Neural progenitor cell (in vitro differentiated cells): ENCODE measurements at regions not wholly inside any gene's neighbourhood (a gene's known extent, or its start where the extent isn't known, plus 50 kb on each side); places are given as distances from the start of the nearest gene placed in this dataset.

Experiments
- EZH2 ChIP-seq: fragments of 200-600 bp; sonication (generic); IDR thresholded peaks from 2 replicates; pipeline ENCODE4 v1.6.1; 2017; ENCODE audit warnings: antibody characterized with exemption, mild to moderate bottlenecking, moderate library complexity
- TF ChIP-seq, protein P1 (sequence below): fragments of 200-600 bp; sonication (generic); IDR thresholded peaks from 2 replicates; pipeline ENCODE4 v1.5.1; 2017; ENCODE audit warnings: antibody characterized with exemption, mild to moderate bottlenecking

DNA sequence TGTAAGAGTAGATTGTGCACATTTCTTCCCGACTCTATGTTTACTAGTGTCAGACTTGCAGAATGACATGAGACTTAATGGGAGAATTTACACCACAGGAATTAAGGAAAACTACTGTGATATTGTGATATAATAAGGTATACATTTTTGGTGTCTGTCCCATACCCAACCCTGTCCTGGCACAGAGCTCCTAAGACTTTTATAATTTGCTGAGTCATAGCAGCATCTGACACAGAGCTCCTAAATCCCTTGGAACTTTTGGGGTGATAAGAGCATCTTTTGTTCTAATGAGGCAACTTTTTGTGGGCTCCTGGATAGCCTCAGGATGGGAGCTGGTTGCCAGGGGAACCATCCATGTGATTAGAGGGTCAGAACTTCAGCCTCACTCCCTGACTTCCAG, 1607.0 kb downstream of the RPA4 start:
- TF ChIP-seq, protein P1, sequence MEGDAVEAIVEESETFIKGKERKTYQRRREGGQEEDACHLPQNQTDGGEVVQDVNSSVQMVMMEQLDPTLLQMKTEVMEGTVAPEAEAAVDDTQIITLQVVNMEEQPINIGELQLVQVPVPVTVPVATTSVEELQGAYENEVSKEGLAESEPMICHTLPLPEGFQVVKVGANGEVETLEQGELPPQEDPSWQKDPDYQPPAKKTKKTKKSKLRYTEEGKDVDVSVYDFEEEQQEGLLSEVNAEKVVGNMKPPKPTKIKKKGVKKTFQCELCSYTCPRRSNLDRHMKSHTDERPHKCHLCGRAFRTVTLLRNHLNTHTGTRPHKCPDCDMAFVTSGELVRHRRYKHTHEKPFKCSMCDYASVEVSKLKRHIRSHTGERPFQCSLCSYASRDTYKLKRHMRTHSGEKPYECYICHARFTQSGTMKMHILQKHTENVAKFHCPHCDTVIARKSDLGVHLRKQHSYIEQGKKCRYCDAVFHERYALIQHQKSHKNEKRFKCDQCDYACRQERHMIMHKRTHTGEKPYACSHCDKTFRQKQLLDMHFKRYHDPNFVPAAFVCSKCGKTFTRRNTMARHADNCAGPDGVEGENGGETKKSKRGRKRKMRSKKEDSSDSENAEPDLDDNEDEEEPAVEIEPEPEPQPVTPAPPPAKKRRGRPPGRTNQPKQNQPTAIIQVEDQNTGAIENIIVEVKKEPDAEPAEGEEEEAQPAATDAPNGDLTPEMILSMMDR: no peak
- TF ChIP-seq EZH2: no peak
